Tibial nerve (tissue), 4 donors: ENCODE measurements at regions not wholly inside any gene's neighbourhood (a gene's known extent, or its start where the extent isn't known, plus 50 kb on each side); places are given as distances from the start of the nearest gene placed in this dataset.

Experiments used
- DNase-seq, 2 donors: peaks; one replicate each; pipeline ENCODE4 v3.0.0-alpha.2; 2019; ENCODE audit warnings: low spot score in 2 of 2
- H3K27ac ChIP-seq, 4 donors: fragments of 200-600 bp; sonication (generic) in 3 of 4; one replicate each; pipeline ENCODE4 v1.5.1; 2017 to 2019; ENCODE audit warnings: mild to moderate bottlenecking in 1 of 4
- H3K27me3 ChIP-seq, 2 donors: fragments of 200-600 bp; sonication (generic) in 1 of 2; one replicate each; pipeline versions ENCODE4 v1.5.1 to v1.6.0; 2017 to 2019
- H3K36me3 ChIP-seq, 3 donors: fragments of 200-600 bp; sonication (generic); one replicate each; pipeline ENCODE4 v1.5.1; 2018 to 2019
- H3K4me1 ChIP-seq, 4 donors: fragments of 200-600 bp; sonication (generic) in 3 of 4; one replicate each; pipeline ENCODE4 v1.5.1; 2017 to 2019
- H3K4me3 ChIP-seq, 4 donors: fragments of 200-600 bp; sonication (generic) in 3 of 4; one replicate each; pipeline ENCODE4 v1.5.1; 2017 to 2019; ENCODE audit warnings: mild to moderate bottlenecking in 1 of 4, moderate library complexity in 1 of 4
- H3K9me3 ChIP-seq, 4 donors: fragments of 200-600 bp; sonication (generic) in 3 of 4; one replicate each; pipeline ENCODE4 v1.5.1; 2017 to 2019
- CTCF ChIP-seq, 5 experiments: fragments of 200-600 bp in 3 of 5; fragments of 450-650 bp in 2 of 5; sonication (generic) in 3 of 5; IDR thresholded peaks; one replicate each; pipeline ENCODE4 v1.5.1; 2016 to 2019; ENCODE audit warnings: antibody characterized with exemption in 5 of 5, mild to moderate bottlenecking in 3 of 5, moderate library complexity in 2 of 5
- EP300 ChIP-seq, 2 donors: sonication (generic); formaldehyde crosslinking; IDR thresholded peaks; one replicate each; pipeline ENCODE4 v1.6.1; 2017; ENCODE audit warnings: antibody characterized with exemption in 2 of 2, mild to moderate bottlenecking in 1 of 2
- POLR2A ChIP-seq, 2 donors: fragments of 450-650 bp; IDR thresholded peaks; one replicate each; pipeline ENCODE4 v1.6.1; 2017; ENCODE audit warnings: antibody characterized with exemption in 2 of 2, mild to moderate bottlenecking in 2 of 2, moderate library complexity in 2 of 2
- WGBS, 2 donors: methylation state at CpG; one replicate each; pipeline ENCODE4 v1.1.5; 2018; 5-methylcytosine and 5-hydroxymethylcytosine counted together

GRCh38 chr22:46063846-46064227 lies 86.5 kb upstream of the PPARA start:
- TF ChIP-seq EP300 (IDR thresholded peaks at IDR 0.05): no peak
- TF ChIP-seq POLR2A (IDR thresholded peaks at IDR 0.05): no peak
- no peak for TF ChIP-seq CTCF (IDR thresholded peaks at IDR 0.05)
- 38 to 42% methylated on average over 11 of the region's 11 CpGs for WGBS, 2 donors
- Histone ChIP-seq H3K9me3 (no peaks in the 10 kb centered on the region), H3K4me3 (peak overlapping the region; percentile 13 to 34 (median 28)), H3K27me3 (no peaks in the 10 kb centered on the region), H3K27ac (peak overlapping the region; percentile 95 to 100 (median 98)), H3K36me3 (no peaks in the 10 kb centered on the region), H3K4me1 (peaks cover 0 to 90% (median 70%) of the 10 kb centered on the region in 4 donors)
- DNase-seq: peak; percentile 27 to 28

- TF ChIP-seq POLR2A (IDR thresholded peaks at IDR 0.05) (peak in 1 of 2 donors; percentile 9), EP300 (IDR thresholded peaks at IDR 0.05) (no peak)
- DNase-seq: peak in 1 of 2 donors; percentile 12
- no peaks in the 10 kb centered on the region for H3K9me3 ChIP-seq
- no peaks in the 10 kb centered on the region for H3K27me3 ChIP-seq
- H3K4me3 ChIP-seq: peak overlapping the region; percentile 13 to 34 (median 28)
- H3K27ac ChIP-seq: peak overlapping the region; percentile 95 to 100 (median 98)
- peaks cover 0 to 89% (median 66%) of the 10 kb centered on the region in 4 donors for H3K4me1 ChIP-seq
- no peaks in the 10 kb centered on the region for H3K36me3 ChIP-seq
- WGBS, 2 donors: 40 to 41% methylated on average over 27 to 28 of the region's 28 CpGs
Measured at GRCh38 chr22:46064228-46064965, 85.9 kb upstream of the PPARA start.

- Histone ChIP-seq H3K27ac (peak overlapping the region; percentile 95 to 100 (median 98)), H3K36me3 (no peaks in the 10 kb centered on the region), H3K4me3 (peak overlapping the region; percentile 13 to 34 (median 28)), H3K4me1 (peaks cover 0 to 82% (median 60%) of the 10 kb centered on the region in 4 donors), H3K9me3 (no peaks in the 10 kb centered on the region), H3K27me3 (no peaks in the 10 kb centered on the region)
- peak in 1 of 2 donors; percentile 48 for TF ChIP-seq EP300 (IDR thresholded peaks at IDR 0.05)
- no peak for TF ChIP-seq CTCF (IDR thresholded peaks at IDR 0.05)
- DNase-seq: peak; percentile 13 to 27
- WGBS, 2 donors: 15 to 23% methylated on average over 17 of the region's 17 CpGs
Measured at GRCh38 chr22:46064966-46065666, 85.2 kb upstream of the PPARA start.

GRCh38 chr22:46065691-46066454 lies 84.5 kb upstream of the PPARA start:
- no peaks in the 10 kb centered on the region for H3K9me3 ChIP-seq
- peaks cover 0 to 75% (median 57%) of the 10 kb centered on the region in 4 donors for H3K4me1 ChIP-seq
- TF ChIP-seq POLR2A (IDR thresholded peaks at IDR 0.05): no peak
- TF ChIP-seq EP300 (IDR thresholded peaks at IDR 0.05): no peak
- TF ChIP-seq CTCF (IDR thresholded peaks at IDR 0.05): no peak
- 43 to 46% methylated on average over 2 of the region's 2 CpGs for WGBS, 2 donors
- peak overlapping the region; percentile 95 to 100 (median 98) for H3K27ac ChIP-seq
- no peaks in the 10 kb centered on the region for H3K36me3 ChIP-seq
- DNase-seq: no peak
- no peaks in the 10 kb centered on the region for H3K27me3 ChIP-seq
- H3K4me3 ChIP-seq: peak overlapping the region; percentile 18 to 95 (median 38)

GRCh38 chr22:46066691-46067090 lies 83.6 kb upstream of the PPARA start:
- 14 to 17% methylated on average over 11 of the region's 11 CpGs for WGBS, 2 donors
- H3K27me3 ChIP-seq: no peaks in the 10 kb centered on the region
- H3K36me3 ChIP-seq: no peaks in the 10 kb centered on the region
- DNase-seq: peak in 1 of 2 donors; percentile 19
- H3K27ac ChIP-seq: peak overlapping the region; percentile 95 to 100 (median 98)
- TF ChIP-seq POLR2A (IDR thresholded peaks at IDR 0.05): peak in 1 of 2 donors; percentile 21
- no peak for TF ChIP-seq CTCF (IDR thresholded peaks at IDR 0.05)
- peak in 1 of 2 donors; percentile 63 for TF ChIP-seq EP300 (IDR thresholded peaks at IDR 0.05)
- H3K4me1 ChIP-seq: peaks cover 0 to 67% (median 53%) of the 10 kb centered on the region in 4 donors
- no peaks in the 10 kb centered on the region for H3K9me3 ChIP-seq
- peak overlapping the region; percentile 18 to 95 (median 38) for H3K4me3 ChIP-seq
